ENCODE measurements at regions not wholly inside any gene's neighbourhood (a gene's known extent, or its start where the extent isn't known, plus 50 kb on each side); places are given as distances from the start of the nearest gene placed in this dataset.

DNA sequence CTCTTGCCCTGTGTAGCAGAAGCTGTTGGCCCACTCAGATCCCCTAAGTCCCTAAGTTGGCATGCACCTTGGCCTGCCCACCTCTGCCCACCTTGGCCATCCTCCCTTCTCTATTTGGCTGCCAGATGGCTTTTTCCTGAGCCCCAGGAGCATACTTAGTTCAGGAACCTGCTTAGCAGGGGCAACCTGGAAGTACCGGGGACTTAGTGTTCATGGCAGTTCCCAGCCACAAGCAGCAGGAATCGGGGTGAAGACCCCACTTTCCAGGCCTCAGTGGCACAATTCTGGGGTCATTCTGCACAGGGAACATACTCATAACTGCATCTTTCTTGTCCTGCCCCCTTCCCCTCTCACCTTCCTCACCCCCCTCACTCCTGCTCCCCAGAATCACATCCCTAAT is 158.0 kb upstream of the PMEPA1 start:
- no peak for DNase-seq

DNA sequence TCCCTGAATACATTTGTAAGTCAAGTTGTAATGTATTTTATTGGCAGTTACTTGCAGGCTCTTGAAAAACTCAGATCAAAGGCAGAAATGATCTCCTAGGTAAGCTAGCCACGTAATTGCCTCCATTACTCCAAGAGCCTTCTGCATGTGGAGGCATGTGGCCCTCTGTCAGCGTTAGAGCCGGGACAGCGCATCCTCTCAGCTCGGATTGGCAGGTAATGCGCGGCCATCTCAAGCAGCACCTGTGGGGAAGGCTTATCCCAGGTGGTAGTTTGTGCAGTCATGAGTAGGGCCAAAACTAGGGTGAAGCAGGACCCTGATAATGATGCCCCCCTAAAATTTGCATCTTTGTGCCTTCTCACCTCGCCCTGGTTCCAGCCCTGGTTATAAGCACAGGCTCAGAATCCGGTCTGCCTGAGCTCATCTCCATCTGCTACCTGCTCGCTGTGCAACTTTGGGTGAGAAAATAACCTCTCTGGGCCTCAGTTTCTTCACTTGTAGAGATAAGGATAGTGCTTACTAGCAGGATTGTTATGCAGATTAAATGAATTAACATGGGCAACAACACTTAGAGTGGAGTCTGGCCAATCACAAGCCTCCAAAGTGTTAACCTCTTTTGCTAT is 157.5 kb upstream of the PMEPA1 start:
- no peak for DNase-seq

DNA sequence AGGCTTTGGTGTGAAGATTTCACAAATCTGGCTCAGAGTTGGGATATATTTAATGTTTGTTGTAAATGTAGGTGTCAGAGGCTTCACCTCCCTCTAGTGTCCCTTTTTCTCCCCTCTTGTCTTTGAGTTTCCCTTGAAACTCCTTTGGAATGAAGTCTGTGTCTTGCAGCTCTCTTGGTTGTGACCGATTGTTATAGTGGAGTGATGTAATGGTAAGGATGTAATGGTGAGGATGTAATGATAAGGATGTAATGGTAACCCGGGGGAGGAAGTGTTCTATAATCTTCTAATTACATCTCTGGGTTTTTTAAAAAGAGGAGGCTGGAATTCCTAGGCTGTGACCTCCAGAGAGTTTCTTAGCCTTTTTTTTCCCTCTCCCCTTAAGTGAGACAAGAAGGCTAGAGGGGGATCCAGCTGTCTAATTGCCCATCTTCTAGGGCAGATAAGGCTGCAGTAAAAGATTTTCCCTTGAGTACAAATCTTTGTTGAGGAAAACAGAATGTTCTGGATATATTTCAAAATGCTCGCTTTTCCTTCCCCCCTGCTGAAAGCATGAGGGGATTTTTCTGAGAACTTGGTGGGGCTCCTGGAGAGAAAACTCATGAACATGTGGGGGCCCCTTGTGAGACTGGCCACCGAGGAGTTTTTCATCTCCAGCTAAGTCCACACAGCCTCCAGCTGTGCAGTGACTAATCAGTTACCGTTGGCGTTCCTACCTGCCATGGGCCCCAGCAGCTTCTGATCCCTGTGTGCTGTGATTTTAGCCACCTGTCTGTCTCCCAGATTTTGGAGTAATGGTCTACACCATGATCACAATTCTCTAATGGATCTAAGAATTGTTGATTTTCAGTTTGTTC is 156.7 kb upstream of the PMEPA1 start:
- DNase-seq, result no peak

DNA sequence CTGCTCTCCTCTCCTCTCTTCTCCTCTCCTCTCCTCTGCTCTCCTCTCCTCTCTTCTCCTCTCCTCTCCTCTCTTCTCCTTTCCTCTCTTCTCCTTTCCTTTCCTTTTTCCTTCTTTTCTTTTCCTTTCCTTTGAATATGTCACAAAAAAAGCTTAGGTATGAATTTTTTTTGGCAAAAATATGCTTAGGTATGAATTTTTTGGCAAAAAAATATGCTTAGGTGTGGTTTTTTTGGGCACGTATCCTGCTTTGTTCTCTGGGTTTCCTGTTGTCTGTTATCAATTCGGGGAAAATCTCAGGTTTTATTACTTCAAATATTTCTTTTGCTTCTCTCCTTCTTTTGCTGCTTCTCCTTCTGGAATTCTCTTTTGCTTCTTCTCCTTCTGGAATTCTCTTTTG is 155.5 kb upstream of the PMEPA1 start:
- DNase-seq, result no peak

DNA sequence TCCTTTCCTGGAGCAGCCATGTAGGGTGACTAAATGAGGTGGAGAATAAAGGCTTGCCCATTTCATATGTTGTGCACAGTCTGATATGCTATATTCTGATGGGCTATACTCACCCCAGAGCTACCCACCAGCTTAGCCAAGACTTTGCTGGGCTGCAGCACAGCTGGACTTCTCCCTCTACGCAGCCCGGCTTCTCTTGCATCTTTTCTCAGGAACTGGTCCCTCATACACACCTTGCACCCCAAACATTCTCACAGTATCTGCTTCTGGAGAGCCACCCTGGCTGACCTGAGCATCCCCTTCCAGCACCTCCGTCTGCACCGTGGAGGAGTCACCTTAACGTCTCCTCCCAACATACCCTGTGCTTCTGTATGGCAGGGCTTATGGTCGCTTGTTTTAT is 150.8 kb upstream of the PMEPA1 start:
- DNase-seq, result no peak

DNA sequence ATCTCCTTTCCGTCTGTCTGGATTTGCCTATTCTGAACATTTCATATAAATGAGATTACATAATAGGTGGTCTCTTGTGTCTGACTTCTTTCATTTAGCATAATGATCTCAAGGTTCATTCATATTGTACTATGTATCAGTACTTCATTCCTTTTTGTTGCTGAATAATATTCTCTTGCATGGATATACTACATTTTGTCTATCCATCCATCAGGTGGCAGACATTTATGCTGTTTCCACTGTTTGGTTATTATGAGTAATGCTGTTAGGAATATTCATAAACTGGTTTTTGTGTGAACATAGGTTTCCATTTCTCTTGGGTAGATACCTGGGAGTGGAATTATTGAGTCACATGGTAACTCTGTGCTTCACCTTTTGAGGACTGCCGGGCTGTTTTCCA is 148.2 kb upstream of the PMEPA1 start:
- no peak for DNase-seq

DNA sequence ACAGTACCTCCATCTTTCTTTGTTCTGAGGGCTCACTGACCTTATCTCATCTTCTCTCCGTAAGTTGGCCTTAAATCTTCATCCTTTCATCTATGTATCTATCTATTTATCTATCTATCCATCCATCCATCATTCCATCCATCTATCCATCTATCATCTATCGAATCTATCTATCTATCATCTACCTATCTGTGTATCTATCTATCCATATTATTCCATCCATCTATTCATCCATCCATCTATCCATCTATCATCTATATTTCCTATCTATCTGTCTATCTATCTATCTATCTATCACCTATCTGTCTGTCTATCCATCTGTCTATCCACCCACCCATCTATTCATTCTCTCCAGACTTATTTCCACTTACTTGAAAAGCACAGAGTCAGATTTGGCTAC is 147.3 kb upstream of the PMEPA1 start:
- no peak for DNase-seq

DNA sequence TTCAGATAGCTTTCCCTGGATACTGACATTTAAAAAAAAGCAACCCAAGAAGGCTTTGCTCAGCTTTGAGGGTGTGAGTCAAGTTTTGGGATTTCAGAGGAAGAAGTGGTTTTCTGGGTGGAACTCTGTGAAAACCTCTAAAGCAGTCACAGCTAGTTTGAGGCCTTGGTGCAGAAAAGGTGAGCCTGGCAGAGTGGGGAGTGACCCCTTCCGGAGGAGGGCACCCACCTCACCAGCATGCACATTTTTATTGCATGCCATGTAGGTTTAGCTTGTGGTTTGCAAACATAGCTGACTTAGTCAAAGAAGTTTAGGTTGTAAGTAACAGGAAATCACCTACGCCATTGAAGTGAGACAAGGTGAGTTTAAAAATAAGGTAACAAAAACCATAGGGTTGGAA is 146.8 kb upstream of the PMEPA1 start:
- DNase-seq, result peak; percentile 8

DNA sequence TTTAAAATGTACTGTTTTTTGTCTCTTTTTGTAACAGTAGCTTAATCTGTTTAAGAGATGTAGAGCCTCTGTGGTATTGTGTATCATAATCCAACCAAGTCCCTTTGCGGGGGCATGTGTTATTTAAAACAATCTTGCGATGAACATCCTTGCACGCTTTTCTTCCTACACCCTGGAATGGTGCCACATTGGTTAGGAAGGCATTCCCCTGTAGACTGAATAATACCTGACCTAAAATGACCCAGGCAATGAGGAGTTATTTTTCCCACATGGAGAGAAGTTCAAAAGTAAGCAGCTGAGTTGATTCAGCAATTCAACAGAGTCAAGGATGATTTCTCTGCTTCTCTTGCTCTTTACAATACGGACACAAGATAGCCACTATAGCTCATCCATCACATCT is 142.0 kb upstream of the PMEPA1 start:
- no peak for DNase-seq

DNA sequence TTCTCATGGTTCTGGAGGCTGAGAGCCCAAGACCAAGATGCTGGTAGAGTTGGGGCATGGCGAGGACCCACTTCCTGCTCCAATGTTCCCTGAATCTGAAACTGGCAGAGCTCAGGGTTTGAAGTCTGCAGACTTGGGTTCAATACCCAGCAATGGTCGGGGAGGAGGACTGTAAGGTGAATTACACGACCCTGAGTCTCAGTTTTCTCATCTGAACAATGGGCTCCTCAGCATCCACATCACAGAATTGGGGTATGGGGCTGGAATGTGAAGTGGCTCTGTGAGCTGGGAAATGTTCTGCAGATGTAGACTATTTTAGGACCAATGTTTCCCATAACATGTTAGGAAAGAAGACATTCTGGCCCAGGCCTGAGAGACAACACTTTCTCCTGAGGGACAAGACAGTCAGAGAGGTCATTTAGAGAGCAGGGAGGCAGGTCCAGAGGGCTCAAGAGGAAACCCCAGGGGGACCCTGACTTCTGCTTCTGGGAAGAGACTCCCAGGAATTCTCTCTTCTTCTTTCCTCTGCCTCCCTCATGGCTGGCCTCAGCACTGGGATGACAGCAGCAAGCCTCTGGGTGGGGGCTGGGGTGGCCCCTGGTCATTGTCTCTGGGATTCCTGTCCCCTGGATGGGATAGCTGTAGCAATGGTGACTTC is 141.3 kb upstream of the PMEPA1 start:
- no peak for DNase-seq

DNA sequence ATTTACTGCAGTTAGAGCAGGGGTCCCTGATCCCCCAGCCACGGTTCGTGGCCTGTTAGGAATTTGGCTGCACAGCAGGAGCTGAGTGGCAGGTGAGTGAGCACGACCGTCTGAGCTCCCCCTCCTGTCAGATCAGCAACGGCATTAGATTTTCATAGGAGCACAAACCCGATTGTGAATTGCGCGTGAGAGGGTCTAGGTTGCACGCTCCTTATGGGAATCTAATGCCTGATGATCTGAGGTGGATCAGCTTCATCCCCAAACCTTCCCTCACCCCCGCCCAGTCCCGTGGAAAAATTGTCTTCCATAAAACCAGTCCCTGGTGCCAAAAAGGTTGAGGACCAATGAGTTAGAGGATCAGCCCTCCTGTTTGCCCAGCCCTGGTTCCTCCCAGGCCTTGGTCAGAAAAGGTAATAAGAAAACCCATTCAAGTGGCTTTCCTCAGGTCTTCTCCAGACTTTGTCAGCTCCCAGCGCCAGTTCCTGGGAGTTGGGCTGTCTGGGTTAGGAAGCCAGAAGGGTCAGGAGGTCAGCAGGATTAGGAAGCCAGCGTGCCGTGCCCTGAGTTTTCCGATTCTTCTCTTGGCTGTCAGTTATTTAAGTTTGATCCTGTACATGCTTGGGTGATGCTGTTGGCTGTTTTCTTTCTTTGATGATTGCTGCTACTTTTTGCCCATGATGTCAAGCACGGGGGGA is 139.9 kb upstream of the PMEPA1 start:
- no peak for DNase-seq

DNA sequence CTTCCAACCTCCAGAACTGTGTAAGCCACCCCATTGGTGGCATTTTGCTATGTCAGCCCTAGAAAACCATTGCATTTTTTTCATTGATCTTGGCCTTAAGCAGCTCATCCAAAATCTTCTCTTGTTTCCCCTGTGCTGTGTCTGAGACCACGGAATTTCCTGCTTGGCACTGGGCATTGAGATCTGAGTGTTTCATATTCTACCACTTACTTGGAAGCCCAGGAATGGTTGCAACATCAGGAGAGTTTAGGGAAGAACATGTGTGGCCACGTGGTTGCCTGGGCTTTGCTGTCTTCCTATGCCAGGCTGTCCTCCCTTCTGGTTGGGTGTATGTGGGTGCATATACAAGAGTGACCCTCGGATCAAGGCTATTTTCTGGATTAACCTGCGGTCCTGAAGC is 139.3 kb upstream of the PMEPA1 start:
- DNase-seq, result no peak

DNA sequence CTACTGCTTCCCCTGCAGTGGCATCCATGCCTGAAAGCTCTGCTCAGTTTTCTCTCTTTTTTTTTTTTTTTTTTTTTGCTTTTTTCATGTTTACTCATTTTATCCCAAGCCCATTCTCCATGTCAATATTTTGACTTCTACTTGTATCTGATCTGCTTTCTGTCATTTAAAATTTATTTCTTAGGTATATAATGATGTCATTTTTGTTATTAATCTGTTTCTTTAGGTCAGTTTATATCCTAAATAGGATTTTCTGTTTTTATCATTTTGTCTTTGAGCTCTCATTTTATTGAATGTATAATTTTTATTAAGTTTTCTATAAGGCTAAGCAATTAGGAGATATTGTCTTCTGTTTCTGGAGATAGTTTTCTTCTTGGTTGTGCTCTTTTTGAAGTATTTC is 138.5 kb upstream of the PMEPA1 start:
- no peak for DNase-seq

DNA sequence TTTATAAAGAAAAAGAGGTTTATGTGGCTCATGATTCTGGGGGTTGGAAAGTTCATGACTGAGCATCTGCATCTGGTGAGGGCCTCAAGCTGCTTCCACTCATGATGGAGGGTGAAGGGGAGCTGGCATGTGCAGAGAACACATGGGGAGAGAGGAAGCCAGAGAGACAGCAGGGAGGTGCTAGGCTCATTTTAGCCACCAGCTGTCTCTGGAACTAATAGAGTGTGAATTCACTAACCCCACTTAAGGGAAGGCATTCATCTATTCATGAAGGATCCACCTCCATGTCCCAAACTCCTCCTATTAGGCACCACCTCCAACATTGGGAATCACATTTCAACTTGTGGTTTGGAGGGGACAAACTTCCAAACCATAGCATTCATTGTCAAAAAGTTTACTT is 137.3 kb upstream of the PMEPA1 start:
- DNase-seq, result no peak

DNA sequence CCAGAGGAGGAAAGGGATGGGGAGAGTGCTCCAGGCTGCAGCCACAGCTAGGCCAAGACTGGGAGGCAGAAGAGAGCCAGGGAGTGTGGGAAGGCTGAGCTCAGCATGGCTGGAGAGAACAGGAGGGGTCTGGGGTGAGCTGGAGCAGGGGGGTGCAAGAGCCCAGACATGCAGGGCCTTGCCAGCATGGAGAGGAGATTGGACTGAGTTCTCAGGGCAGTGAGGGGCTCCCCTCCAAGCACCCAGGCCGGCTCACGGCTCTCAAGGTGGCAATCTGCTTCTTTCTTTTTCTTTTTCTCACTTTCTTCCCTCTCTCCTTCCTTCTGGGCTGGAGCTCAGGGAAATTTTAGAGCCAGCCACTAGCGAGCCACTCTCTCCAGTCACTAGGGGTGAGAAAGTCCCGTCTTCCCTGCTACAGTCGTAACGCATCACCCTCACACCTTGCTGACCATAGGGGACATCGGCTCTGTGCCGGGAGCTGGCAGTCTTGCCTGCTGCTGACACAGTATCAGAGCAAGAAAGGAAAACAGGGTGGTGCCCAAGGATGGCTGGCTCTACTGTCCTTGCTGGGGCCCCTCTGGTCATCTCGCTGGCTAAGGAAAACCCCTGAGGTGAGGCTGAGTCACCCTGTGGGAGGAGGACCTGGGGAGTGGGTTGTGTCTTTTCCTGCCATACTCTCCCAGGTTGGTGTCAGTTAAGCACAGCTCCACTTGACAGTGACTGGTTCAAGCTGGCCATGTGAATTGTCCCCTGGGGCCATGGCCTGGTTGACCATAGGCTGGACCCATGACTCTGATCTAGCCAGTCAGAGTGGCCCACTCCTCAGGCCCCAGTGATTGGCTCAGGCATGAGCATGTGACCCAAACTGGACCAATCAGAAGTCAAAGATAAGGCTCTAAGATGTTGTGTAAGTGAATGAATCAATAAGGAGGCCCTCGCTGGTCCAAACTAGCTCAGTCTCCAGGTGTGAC is 135.1 kb upstream of the PMEPA1 start:
- no peak for DNase-seq

DNA sequence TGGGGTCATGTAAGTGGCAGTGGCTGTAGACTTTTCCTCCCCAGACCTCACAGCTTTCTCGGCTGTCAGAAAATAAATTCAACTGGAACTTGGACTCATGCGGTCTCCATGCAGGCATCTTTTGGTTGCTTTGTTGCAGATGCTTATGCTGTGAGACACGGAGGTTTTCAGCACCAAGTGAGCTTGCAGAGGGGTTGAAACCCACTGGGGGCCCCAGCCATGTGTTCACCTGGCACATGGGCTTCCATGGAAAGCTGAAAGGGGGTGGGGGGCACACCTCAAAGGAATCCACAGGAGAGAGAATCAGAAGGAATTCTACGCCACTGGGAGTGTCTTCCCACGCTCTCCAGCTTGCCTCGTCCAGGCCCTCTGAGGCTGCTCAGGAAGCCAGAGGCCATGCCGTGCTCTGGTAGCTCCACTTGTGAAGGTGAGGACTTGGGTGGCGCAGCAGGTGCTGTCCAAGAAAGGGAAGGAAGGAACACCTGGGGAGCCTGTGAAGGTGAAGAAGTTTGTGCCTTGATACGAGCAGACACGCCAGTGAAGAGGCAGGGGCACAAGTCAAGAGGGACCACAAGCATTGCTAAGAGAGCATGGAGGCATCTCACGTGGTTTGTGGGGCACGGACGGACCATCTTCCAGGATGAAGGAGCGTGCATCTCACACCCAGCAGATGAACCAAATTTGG is 134.3 kb upstream of the PMEPA1 start:
- DNase-seq, result no peak

DNA sequence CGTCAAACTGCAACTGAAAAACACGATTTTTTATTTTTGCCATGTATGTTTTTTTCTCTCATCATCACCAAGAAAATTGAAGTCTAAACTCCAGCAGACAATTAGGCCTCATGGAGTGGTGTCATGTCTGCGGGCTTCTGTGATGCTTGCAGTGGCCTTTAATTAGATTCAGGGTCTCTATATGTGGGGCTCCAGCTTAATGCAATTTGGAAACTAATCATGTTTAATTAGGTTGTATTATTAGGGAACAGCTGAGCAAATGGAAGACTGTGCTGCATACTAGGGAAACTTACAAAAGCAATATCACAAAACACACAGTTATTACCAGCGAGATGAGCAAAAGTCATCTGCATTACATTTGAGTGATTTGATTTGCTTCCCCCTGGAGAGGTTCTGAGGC is 132.9 kb upstream of the PMEPA1 start:
- no peak for DNase-seq

DNA sequence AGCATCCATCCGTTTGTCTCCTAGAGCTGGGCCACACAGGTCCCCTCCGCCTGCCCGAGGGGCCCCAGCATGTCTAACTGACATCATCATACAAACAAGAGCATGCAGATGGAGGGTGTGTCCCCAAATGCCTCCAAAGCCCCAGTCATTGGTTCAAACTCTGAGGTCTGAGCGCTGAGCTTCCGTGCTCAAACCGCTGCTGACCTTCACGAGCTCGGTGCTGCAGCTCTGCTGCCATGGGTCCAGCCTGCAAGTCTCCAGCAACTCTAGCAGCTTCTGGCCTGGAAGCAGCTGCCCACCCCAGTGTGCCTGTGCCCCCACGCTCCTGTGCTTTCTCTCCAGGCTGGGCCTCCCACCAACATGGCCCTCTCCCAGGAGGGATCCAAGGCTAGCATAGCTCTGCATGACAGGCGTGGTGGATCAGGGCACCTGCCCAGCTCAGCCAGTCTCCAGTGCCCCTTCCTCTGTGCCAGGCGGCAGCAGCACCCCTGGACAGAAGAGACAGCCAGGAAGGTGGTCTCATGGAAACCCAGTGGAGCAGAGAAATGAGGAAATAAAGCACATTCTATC is 131.6 kb upstream of the PMEPA1 start:
- DNase-seq, result no peak

DNA sequence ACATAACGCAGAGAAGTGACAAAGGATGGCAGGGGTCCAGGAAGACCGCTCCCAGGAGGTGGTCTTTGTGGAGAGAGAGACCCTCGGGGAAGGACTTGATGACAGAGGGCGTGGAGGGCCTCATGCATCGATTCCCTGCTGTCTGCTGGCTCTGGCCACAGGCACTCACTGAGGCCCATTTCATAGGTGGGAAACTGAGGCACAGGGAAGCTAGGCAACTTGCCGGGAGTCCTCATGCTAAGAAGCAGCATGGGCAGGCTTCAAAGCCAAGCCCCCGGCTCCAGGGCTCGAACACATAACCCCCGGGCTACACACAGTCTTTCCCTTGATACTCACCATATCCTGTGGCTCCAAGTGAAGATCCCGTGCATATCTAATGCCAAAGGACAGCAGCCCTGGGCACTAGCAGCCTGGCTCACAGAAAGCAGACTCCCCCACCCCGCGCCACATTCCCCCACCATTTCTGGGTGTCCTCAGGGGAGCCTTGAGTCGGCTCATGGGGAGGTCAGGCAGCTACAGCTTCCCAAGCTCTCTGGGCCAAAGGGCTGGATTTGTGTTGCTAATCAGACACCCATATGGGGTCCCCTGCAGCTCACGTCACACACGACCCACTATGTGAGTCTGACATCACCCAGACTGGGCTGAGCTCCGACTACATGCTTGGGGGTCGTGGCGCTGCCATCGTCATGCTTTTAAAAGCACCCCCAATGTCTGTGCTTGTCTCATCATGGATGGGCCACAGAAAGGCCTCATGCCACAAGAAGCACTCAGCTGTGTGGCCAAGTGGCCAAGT is 130.9 kb upstream of the PMEPA1 start:
- no peak for DNase-seq

DNA sequence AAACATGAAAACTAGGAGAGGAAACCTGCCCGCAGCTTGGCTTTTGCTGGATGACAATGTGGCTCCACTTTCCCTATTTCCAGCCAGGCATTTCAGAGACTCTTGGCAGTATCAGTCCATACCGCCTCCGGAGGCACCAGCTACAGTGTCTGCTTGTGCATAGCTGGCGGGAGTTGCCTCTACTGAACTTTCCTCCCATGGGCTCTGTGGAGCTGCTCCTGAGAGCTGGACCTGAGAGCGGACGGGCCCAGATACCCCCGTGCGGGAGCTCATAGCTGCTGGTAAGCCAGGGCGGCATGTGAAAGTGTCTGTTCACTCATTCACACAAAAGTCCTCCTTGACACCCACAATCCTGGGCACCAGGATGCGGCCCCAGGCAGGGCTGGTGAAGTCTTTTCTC is 130.3 kb upstream of the PMEPA1 start:
- DNase-seq, result no peak

Measured in activated naive CD4-positive, alpha-beta T cell treated with Interleukin-2 at 50 U/mL for 16 hours (primary cell).